Aorta (tissue), 5 donors: ENCODE measurements at regions not wholly inside any gene's neighbourhood (a gene's known extent, or its start where the extent isn't known, plus 50 kb on each side); places are given as distances from the start of the nearest gene placed in this dataset.

Experiments
- ATAC-seq: fragments of 200-7000 bp; cut with Tn5 transposase; one replicate; pipeline ENCODE4 v1.9.1; 2022; ENCODE audit warnings: moderate library complexity; ENCODE audit not compliant: low FRiP score
- DNase-seq, 2 donors: peaks; one replicate each; pipeline ENCODE4 v3.0.0-alpha.2; 2020
- H3K27ac ChIP-seq, 2 donors: one replicate each; pipeline ENCODE4 v1.5.1; 2013; ENCODE audit warnings: low read length in 2 of 2, mild to moderate bottlenecking in 2 of 2, moderate library complexity in 2 of 2, control low read depth in 1 of 2, inconsistent platforms in 1 of 2, low read depth in 1 of 2
- H3K27me3 ChIP-seq, 2 donors: one replicate each; pipeline ENCODE4 v1.6.1; 2013; ENCODE audit warnings: control low read depth in 1 of 2, low read length in 1 of 2, mild to moderate bottlenecking in 1 of 2, moderate library complexity in 1 of 2; ENCODE audit not compliant: insufficient read depth in 2 of 2, control insufficient read depth in 1 of 2
- H3K36me3 ChIP-seq, 2 donors: one replicate each; pipeline ENCODE4 v1.6.1; 2013; ENCODE audit warnings: control low read depth in 1 of 2, low read length in 1 of 2, mild to moderate bottlenecking in 1 of 2; ENCODE audit not compliant: insufficient read depth in 2 of 2, control insufficient read depth in 1 of 2
- H3K4me1 ChIP-seq, 2 donors: one replicate each; pipeline ENCODE4 v1.6.1; 2013; ENCODE audit warnings: low read length in 2 of 2, control low read depth in 1 of 2, mild to moderate bottlenecking in 1 of 2, moderate library complexity in 1 of 2; ENCODE audit not compliant: insufficient read depth in 2 of 2, control insufficient read depth in 1 of 2
- H3K4me3 ChIP-seq, 2 donors: one replicate each; pipeline ENCODE4 v1.5.1; 2013; ENCODE audit warnings: low read length in 2 of 2, control low read depth in 1 of 2, mild to moderate bottlenecking in 1 of 2
- H3K9me3 ChIP-seq: one replicate; pipeline ENCODE4 v1.6.1; 2013; ENCODE audit warnings: mild to moderate bottlenecking, low read length; ENCODE audit not compliant: control insufficient read depth
- WGBS, 2 donors: extraction: QIAGEN DNeasy Blood & Tissue Kit; methylation state at CpG; one replicate each; pipeline ENCODE4 v1.1.7; 2013; 5-methylcytosine and 5-hydroxymethylcytosine counted together
- intact Hi-C, 2 donors: fragments of 100-400 bp; cut with DNase I; formaldehyde crosslinking; loops; one replicate each; pipeline versions ENCODE4 v1.14.2 to v1.15.0; 2022
- donor health status: healthy with polysubstance abuse.
- donor health status: Bipolar disorder and iron deficiency.
- donor health status: DM: no; HTN: no; CAD: no.
- donor health status: DM: no; HTN: no; CAD: no.
- donor health status: DM: yes; HTN: yes; CAD: no.

DNA sequence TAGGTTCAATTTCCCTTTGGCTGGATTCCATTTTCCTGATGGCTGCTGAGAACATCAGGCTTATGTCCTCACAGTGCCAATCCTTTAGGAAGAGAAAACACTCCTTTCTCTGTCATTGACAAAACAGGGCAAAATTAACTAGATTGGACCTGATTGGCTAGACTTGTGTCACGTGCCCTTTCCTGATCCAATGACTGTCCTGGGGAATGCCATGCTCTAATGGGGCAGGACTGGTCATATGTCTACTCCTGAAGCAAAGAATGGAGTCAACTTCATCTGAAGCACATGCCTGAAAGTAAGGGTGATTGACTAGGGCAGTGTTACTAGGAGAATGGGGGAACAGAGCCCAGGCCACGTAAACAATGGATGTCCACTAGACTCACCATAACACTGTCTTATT is 220.4 kb downstream of the KDR start:
- peaks cover 0 to 3% of the 10 kb centered on the region in 2 donors for H3K4me1 ChIP-seq
- H3K27ac ChIP-seq: no peak overlapping the region
- no peaks in the 10 kb centered on the region for H3K9me3 ChIP-seq
- ATAC-seq: no peak
- no peak for DNase-seq
- 77 to 91% methylated on average over 2 of the region's 2 CpGs for WGBS, 2 donors
- intact Hi-C loops: no loop called here
- no peaks in the 10 kb centered on the region for H3K36me3 ChIP-seq
- no peaks in the 10 kb centered on the region for H3K27me3 ChIP-seq
- H3K4me3 ChIP-seq: no peak overlapping the region

DNA sequence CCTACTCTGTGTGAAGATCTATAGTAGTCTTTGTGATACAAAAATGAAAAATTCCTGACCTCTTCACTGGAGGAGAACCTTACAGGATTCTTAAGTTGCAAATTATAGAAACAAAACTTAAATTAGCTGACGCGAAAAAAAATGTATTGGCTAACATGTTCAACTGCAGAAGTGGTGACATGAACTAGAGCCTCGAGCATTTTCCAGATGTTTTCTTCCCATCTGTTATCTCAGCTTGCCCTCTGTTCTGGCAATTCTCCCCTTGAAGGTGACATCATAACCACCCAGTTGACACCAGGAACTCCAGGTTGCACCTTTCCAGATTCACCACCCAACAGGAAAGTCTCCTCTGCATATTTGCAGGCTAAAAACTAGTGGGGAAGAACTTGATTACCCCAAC is 222.4 kb downstream of the KDR start:
- H3K36me3 ChIP-seq: no peaks in the 10 kb centered on the region
- no peaks in the 10 kb centered on the region for H3K27me3 ChIP-seq
- no peak overlapping the region for H3K4me3 ChIP-seq
- H3K27ac ChIP-seq: no peak overlapping the region
- intact Hi-C loops: no loop called here
- DNase-seq: no peak
- peaks cover 0 to 3% of the 10 kb centered on the region in 2 donors for H3K4me1 ChIP-seq
- H3K9me3 ChIP-seq: no peaks in the 10 kb centered on the region
- WGBS, 2 donors: 36 to 48% methylated on average over 3 of the region's 3 CpGs
- ATAC-seq: no peak

DNA sequence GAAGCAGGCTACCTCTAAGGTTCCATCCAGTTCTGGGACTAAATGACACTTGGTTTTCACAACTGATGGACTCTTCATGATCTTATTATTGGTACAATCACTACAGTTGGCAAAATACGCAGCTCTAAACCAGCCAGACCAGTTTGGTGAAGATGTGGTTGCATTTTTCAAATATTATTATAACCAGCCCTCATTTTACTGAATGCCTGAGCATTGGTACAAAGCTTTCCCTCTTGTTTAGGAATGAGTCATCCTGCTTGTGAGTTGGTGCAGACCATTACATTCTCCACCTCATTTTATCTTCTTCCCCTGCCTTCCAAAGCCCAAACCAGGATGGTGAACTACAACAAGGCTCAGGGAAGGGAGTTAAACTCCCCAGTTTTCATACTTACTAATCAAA is 223.1 kb downstream of the KDR start:
- no peak for DNase-seq
- no peaks in the 10 kb centered on the region for H3K27me3 ChIP-seq
- WGBS, 2 donors: 50 to 59% methylated on average over 1 of the region's 1 CpG
- no peaks in the 10 kb centered on the region for H3K36me3 ChIP-seq
- no peak for ATAC-seq
- peaks cover 0 to 3% of the 10 kb centered on the region in 2 donors for H3K4me1 ChIP-seq
- no peak overlapping the region for H3K27ac ChIP-seq
- H3K4me3 ChIP-seq: no peak overlapping the region
- H3K9me3 ChIP-seq: no peaks in the 10 kb centered on the region
- intact Hi-C loops: no loop called here

DNA sequence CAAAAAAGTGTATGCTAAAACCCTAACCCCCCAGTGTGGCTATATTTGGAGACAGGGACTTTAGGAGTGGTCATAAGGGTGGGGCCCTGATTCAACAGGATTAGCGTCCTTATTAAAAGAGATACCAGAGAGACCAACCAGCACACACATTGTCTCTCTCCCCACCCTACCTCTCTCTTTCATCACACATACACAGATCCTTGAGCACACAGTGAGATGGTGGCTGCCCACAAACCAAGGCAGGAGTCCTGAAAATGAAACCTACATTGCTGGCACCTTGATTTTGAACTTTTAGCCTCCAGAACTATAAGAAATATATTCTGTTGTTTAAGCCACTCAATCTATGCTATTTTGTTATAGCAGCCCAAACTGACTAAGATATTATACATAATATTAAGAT is 224.2 kb downstream of the KDR start:
- 96 to 98% methylated on average over 1 of the region's 1 CpG for WGBS, 2 donors
- intact Hi-C loops: no loop called here
- Histone ChIP-seq H3K27me3 (no peaks in the 10 kb centered on the region), H3K4me1 (peaks cover under 1 to 3% of the 10 kb centered on the region in 2 donors), H3K27ac (no peak overlapping the region), H3K4me3 (no peak overlapping the region), H3K9me3 (no peaks in the 10 kb centered on the region), H3K36me3 (no peaks in the 10 kb centered on the region)
- ATAC-seq (no peak), DNase-seq (no peak)

DNA sequence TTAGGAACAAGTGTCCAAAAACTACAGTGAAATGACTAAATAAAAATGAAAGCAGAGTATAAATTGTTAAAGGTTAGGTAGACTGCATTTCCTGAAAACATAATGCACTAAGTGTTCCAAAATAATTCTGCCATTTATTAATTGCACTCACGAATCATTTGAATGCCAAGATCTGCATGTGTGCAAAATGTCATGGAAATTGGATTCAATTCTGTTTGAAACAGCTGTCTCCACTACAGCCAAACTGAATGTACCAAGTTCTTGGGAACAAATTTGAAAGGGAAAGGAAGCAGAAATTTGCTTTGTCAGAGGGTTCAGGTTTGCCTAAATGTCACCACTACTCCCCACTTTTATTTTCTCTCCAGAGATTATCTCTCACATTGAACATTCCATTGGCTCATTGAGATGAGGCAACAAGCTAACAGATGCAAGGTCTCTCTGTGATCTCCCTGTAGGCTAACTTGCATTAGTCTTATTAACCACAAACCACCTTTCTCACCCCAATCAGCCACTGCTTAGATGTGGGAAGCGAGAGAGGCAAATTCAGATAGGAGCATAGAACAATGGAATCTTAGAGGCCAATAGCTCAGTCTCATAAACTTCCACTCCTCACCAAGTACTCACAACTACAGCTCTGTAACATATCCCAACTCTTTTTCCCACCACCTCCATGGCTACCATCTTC is 226.6 kb downstream of the KDR start:
- Histone ChIP-seq H3K36me3 (no peaks in the 10 kb centered on the region), H3K27ac (no peak overlapping the region), H3K4me1 (peaks cover 3% of the 10 kb centered on the region in 2 donors), H3K4me3 (no peak overlapping the region), H3K27me3 (no peaks in the 10 kb centered on the region), H3K9me3 (no peaks in the 10 kb centered on the region)
- DNase-seq: no peak
- ATAC-seq: no peak
- intact Hi-C loops: no loop called here
- WGBS, 2 donors: 54 to 58% methylated on average over 2 of the region's 2 CpGs

DNA sequence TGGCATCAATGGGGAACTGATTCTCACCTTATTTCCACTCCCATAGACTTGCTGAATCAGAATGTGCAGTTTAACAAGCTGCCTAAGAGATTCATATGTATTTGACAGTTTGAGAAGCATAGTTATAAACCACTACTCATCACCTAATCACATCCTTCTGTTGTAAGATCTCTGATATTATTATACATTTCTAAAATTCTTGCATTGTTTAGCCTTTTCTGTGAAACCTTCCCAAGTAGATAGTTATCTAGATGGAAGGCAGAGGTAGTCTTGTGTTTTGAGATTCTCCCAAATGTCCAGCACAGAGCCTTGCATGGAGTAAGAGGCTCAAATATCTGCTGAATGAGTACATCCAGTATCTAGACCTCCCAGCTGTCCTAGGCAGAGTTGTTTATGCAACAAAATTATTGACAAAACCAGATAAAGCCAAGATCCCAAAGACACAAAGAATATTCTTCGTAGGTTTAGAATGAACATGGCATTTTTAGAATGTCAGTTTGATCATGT is 227.3 kb downstream of the KDR start:
- WGBS, 2 donors: 83 to 85% methylated on average over 1 of the region's 1 CpG
- Histone ChIP-seq H3K36me3 (no peaks in the 10 kb centered on the region), H3K4me3 (no peak overlapping the region), H3K4me1 (peaks cover 1 to 3% of the 10 kb centered on the region in 2 donors), H3K9me3 (no peaks in the 10 kb centered on the region), H3K27me3 (no peaks in the 10 kb centered on the region), H3K27ac (no peak overlapping the region)
- intact Hi-C loops: no loop called here
- DNase-seq (no peak), ATAC-seq (no peak)

DNA sequence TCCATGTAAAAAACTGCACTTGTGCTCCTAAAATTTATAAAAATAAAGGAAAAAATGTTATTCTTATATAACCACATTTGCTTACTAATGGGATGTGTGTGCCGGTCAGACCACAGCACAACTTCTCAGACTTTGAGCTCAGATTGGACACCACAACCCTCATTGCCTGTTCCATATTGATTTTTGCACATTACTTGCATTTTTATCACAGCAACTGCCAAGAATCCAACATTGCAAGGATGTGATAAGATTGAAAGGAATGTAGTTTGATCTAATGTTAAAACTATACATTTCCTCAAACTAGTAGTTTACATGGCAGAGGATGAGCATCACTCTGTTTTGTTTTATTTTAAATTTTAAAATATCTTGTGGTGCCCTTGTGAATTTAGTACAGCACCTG is 227.8 kb downstream of the KDR start:
- DNase-seq (no peak), ATAC-seq (no peak)
- Histone ChIP-seq H3K4me1 (peaks cover 0 to 3% of the 10 kb centered on the region in 2 donors), H3K27ac (no peak overlapping the region), H3K9me3 (no peaks in the 10 kb centered on the region), H3K27me3 (no peaks in the 10 kb centered on the region), H3K4me3 (no peak overlapping the region), H3K36me3 (no peaks in the 10 kb centered on the region)
- WGBS, 2 donors: 79 to 82% methylated on average over 1 of the region's 1 CpG
- intact Hi-C loops: no loop called here

DNA sequence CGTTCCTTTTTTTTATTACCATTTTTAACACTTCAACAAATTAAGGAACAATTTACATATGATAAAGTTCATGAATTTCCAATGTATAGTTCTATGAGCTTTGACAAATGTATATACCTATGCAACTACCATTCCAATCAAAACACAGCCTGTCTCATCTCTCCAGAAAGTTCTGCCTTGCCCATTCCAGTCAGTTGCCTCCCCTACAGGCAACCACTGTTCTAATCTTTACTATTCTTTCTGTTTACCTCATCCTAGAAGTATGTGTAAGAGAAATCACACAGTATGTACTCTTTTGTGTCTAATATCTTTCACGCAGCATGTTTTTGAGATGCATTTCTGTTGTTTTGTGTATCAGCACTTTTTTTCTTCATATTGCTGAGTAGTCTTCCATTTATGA is 224.9 kb downstream of the KIT start:
- Histone ChIP-seq H3K36me3 (no peaks in the 10 kb centered on the region), H3K27me3 (no peaks in the 10 kb centered on the region), H3K9me3 (no peaks in the 10 kb centered on the region), H3K4me1 (no peaks in the 10 kb centered on the region), H3K27ac (no peak overlapping the region), H3K4me3 (no peak overlapping the region)
- 46 to 48% methylated on average over 2 of the region's 2 CpGs for WGBS, 2 donors
- intact Hi-C loops: no loop called here
- DNase-seq (no peak), ATAC-seq (no peak)

DNA sequence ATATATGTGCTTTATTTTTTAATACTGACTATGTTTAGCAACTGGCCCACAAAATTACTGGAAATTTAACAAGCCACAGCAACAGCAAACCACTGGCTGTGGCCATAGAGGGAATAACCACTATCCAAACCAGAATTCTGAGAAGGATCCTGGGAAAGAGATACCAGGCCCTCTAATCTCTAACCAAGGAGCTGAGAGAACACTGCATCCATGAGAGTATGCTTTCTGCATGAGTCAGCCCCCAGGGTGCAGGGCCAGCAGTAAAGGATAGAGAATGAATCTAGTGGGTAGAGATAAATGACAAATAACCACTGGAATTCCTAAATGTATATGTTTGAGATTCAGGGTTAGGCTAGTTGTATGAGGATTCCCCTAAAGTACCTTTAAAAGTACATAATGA is 221.8 kb downstream of the KIT start:
- DNase-seq: no peak
- no peak for ATAC-seq

More for the DNA sequence above, 221.8 kb downstream of the KIT start:
- Histone ChIP-seq H3K4me1 (no peaks in the 10 kb centered on the region), H3K9me3 (no peaks in the 10 kb centered on the region), H3K27ac (no peak overlapping the region), H3K36me3 (no peaks in the 10 kb centered on the region), H3K4me3 (no peak overlapping the region), H3K27me3 (no peaks in the 10 kb centered on the region)
- intact Hi-C loops: no loop called here
